Calu3 (cell line): ENCODE measurements at regions not wholly inside any gene's neighbourhood (a gene's known extent, or its start where the extent isn't known, plus 50 kb on each side); places are given as distances from the start of the nearest gene placed in this dataset.
"Not testable (repeated sequence)": the region's sequence is repeated elsewhere in the genome, so short reads cannot be mapped to it uniquely, and the experiment has no call there.

Experiments used
- BruUV-seq: library from RNA; stranded (reverse); fragments of 400-500 nt; replicated peaks from 2 replicates; lab custom pipeline; 2021; lab: Mats Ljungman, UMichigan
- CTCF ChIA-PET: fragments of 300-600 bp; sonication (Branson Sonifier 250); formaldehyde crosslinking; loops from one replicate; lab custom pipeline; 2022; ENCODE audit warnings: antibody characterized with exemption; lab: Charles Lee
- DNase-seq: peaks from one replicate; pipeline ENCODE4 v3.0.0; 2022
- H3K27ac Mint-ChIP-seq: one replicate; pipeline ENCODE4 v1.8.0; 2022; ENCODE audit warnings: mixed read lengths; ENCODE audit not compliant: unreplicated experiment
- H3K27me3 Mint-ChIP-seq: one replicate; pipeline ENCODE4 v1.8.0; 2022; ENCODE audit warnings: mixed read lengths; ENCODE audit not compliant: unreplicated experiment
- H3K36me3 Mint-ChIP-seq: one replicate; pipeline ENCODE4 v1.8.0; 2022; ENCODE audit warnings: mild to moderate bottlenecking, moderate library complexity, mixed read lengths; ENCODE audit not compliant: insufficient read depth, unreplicated experiment
- H3K4me1 Mint-ChIP-seq: one replicate; pipeline ENCODE4 v1.8.0; 2022; ENCODE audit warnings: mild to moderate bottlenecking, low read depth, mixed read lengths; ENCODE audit not compliant: unreplicated experiment
- H3K4me3 Mint-ChIP-seq: one replicate; pipeline ENCODE4 v1.8.0; 2022; ENCODE audit warnings: mild to moderate bottlenecking, low read depth, moderate library complexity, mixed read lengths; ENCODE audit not compliant: unreplicated experiment
- H3K9me3 Mint-ChIP-seq: one replicate; pipeline ENCODE4 v1.8.0; 2022; ENCODE audit warnings: low read depth, mixed read lengths; ENCODE audit not compliant: unreplicated experiment
- intact Hi-C: fragments of 100-400 bp; cut with micrococcal nuclease; formaldehyde crosslinking; loops from one replicate; pipeline ENCODE4 v1.10.0; 2022; ENCODE audit not compliant: unreplicated experiment
- TF ChIP-seq, protein P1 (sequence below): fragments of 200-600 bp; IDR thresholded peaks from one replicate; pipeline ENCODE4 v1.8.0; 2022; ENCODE audit warnings: antibody characterized with exemption; ENCODE audit not compliant: unreplicated experiment

GRCh38 chr1:100806601-100807000 is 87.1 kb downstream of the VCAM1 start:
- DNase-seq: no peak
- H3K36me3 Mint-ChIP-seq: no peaks in the 10 kb centered on the region
- H3K27ac Mint-ChIP-seq: no peak overlapping the region
- CTCF ChIA-PET: no interaction called here
- no peaks in the 10 kb centered on the region for H3K4me1 Mint-ChIP-seq
- TF ChIP-seq, protein P1, sequence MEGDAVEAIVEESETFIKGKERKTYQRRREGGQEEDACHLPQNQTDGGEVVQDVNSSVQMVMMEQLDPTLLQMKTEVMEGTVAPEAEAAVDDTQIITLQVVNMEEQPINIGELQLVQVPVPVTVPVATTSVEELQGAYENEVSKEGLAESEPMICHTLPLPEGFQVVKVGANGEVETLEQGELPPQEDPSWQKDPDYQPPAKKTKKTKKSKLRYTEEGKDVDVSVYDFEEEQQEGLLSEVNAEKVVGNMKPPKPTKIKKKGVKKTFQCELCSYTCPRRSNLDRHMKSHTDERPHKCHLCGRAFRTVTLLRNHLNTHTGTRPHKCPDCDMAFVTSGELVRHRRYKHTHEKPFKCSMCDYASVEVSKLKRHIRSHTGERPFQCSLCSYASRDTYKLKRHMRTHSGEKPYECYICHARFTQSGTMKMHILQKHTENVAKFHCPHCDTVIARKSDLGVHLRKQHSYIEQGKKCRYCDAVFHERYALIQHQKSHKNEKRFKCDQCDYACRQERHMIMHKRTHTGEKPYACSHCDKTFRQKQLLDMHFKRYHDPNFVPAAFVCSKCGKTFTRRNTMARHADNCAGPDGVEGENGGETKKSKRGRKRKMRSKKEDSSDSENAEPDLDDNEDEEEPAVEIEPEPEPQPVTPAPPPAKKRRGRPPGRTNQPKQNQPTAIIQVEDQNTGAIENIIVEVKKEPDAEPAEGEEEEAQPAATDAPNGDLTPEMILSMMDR: no peak
- intact Hi-C loops: no loop called here
- H3K9me3 Mint-ChIP-seq: no peaks in the 10 kb centered on the region
- no peaks in the 10 kb centered on the region for H3K27me3 Mint-ChIP-seq
- BruUV-seq: no TSS peak
- H3K4me3 Mint-ChIP-seq: no peak overlapping the region

DNA sequence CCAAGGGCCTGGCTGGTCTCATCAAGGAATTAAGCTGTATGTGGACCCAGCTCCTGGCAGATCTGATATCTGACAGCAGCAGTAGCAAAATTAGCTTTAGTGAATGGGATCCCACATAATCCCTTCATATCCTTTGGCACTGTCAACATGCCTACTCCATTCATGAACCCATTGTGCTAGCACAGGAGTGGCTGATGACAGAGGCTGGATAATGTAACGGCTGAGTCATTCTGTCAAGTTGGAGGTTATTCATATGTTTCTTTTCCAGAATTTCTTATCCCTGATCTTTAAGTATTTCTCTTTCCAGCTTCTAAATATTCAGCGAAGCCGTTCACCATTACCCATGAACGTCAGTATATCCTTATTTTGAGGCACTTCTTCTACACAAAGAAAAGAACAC is 84.3 kb downstream of the EXTL2 start:
- Mint-ChIP-seq H3K36me3 (no peaks in the 10 kb centered on the region), H3K27ac (no peak overlapping the region)
- BruUV-seq: no TSS peak

GRCh38 chr1:100811808-100812207 is 82.8 kb downstream of the EXTL2 start:
- no peaks in the 10 kb centered on the region for H3K9me3 Mint-ChIP-seq
- TF ChIP-seq, protein P1: no peak
- intact Hi-C loops: no loop called here
- no peak overlapping the region for H3K4me3 Mint-ChIP-seq
- CTCF ChIA-PET: no interaction called here
- H3K27ac Mint-ChIP-seq: no peak overlapping the region
- H3K4me1 Mint-ChIP-seq: no peaks in the 10 kb centered on the region
- H3K36me3 Mint-ChIP-seq: no peaks in the 10 kb centered on the region
- H3K27me3 Mint-ChIP-seq: no peaks in the 10 kb centered on the region
- DNase-seq: no peak
- no TSS peak for BruUV-seq

More for the DNA sequence above, 84.3 kb downstream of the EXTL2 start:
- intact Hi-C loops: no loop called here
- Mint-ChIP-seq H3K4me3 (no peak overlapping the region), H3K27me3 (no peaks in the 10 kb centered on the region), H3K9me3 (no peaks in the 10 kb centered on the region), H3K4me1 (no peaks in the 10 kb centered on the region)
- CTCF ChIA-PET: no interaction called here
- TF ChIP-seq, protein P1: no peak
- no peak for DNase-seq

GRCh38 chr1:100814938-100815337 is 79.7 kb downstream of the EXTL2 start:
- DNase-seq, H3K4me3 Mint-ChIP-seq, H3K4me1 Mint-ChIP-seq, H3K27ac Mint-ChIP-seq, intact Hi-C loops, H3K9me3 Mint-ChIP-seq, CTCF ChIA-PET, H3K27me3 Mint-ChIP-seq, BruUV-seq, H3K36me3 Mint-ChIP-seq: not testable (repeated sequence)

DNA sequence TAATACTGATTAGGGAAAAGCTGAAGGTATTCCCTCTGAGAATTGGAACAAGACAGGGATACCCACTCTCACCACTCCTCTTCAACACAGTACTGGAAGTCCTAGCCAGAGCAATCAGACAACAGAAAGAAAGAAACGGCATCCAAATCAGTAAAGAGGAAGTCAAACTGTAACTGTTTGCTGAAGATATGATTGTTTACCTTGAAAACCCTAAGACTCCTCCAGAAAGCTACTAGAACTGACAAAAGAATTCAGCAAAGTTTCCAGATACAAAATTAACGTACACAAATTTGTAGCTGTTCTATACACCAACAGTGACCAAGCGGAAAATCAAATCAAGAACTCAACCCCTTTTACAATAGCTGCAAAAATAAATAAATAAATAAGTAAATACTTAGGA is 78.6 kb downstream of the EXTL2 start:
- Mint-ChIP-seq H3K9me3 (peaks cover under 1% of the 10 kb centered on the region), H3K4me1 (no peaks in the 10 kb centered on the region), H3K27me3 (no peaks in the 10 kb centered on the region), H3K4me3 (no peak overlapping the region), H3K36me3 (no peaks in the 10 kb centered on the region), H3K27ac (no peak overlapping the region)
- no peak for DNase-seq
- no TSS peak for BruUV-seq
- intact Hi-C loops: no loop called here
- TF ChIP-seq, protein P1: no peak
- CTCF ChIA-PET: no interaction called here

DNA sequence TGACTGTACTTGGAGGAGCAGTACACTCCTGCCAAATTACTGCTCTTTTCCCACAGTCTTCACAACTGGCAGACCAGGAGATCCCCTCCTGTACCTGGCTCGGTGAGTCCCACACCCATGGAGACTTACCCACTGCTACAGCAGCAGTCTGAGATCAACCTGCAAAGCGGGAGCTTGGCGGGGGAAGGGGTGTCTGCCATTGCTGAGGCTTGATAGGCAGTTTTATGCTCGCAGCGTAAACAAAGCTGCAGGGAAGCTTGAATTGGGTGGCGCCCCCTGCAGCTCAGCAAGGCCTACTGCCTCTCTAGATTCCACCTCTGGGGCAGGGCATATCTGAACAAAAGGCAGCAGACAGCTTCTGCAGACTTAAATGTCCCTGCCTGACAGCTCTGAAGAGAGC is 74.4 kb downstream of the EXTL2 start:
- CTCF ChIA-PET, DNase-seq, H3K36me3 Mint-ChIP-seq, intact Hi-C loops, H3K4me3 Mint-ChIP-seq, H3K27ac Mint-ChIP-seq, H3K27me3 Mint-ChIP-seq, BruUV-seq, H3K4me1 Mint-ChIP-seq: not testable (repeated sequence)
- H3K9me3 Mint-ChIP-seq: peaks cover 11% of the 10 kb centered on the region

- CTCF ChIA-PET, DNase-seq, BruUV-seq, H3K27ac Mint-ChIP-seq, H3K27me3 Mint-ChIP-seq, intact Hi-C loops, H3K36me3 Mint-ChIP-seq, H3K4me3 Mint-ChIP-seq, H3K4me1 Mint-ChIP-seq: not testable (repeated sequence)
- peaks cover 11% of the 10 kb centered on the region for H3K9me3 Mint-ChIP-seq
These were observed 72.7 kb downstream of the EXTL2 start for GRCh38 chr1:100821919-100822318.
